Kidney (tissue), 13 donors: ENCODE measurements at regions not wholly inside any gene's neighbourhood (a gene's known extent, or its start where the extent isn't known, plus 50 kb on each side); places are given as distances from the start of the nearest gene placed in this dataset.

ENCODE experiments used
- DNase-seq, 5 donors: peaks; one replicate each; pipeline ENCODE4 v3.0.0-alpha.2; 2013 to 2020
- FAIRE-seq: peaks from 2 replicates; lab custom pipeline; 2012; peaks lifted over from hg19 to GRCh38; lab: Jason Lieb, UNC
- H3K27ac ChIP-seq, 2 donors: one replicate each; pipeline ENCODE4 v1.7.0; 2013; ENCODE audit warnings: low read depth in 2 of 2, low read length in 2 of 2, inconsistent platforms in 1 of 2
- H3K27me3 ChIP-seq: one replicate; pipeline ENCODE4 v1.7.1; 2013; ENCODE audit warnings: low read length, inconsistent platforms; ENCODE audit not compliant: control insufficient read depth, insufficient read depth
- H3K36me3 ChIP-seq, 3 donors: one replicate each; pipeline versions ENCODE4 v1.7.0 to v1.7.1; 2013; ENCODE audit warnings: low read length in 3 of 3, control low read depth in 1 of 3, inconsistent platforms in 1 of 3; ENCODE audit not compliant: insufficient read depth in 3 of 3, control insufficient read depth in 2 of 3
- H3K4me1 ChIP-seq, 3 donors: one replicate each; pipeline versions ENCODE4 v1.7.0 to v1.7.1; 2013; ENCODE audit warnings: low read length in 3 of 3, inconsistent platforms in 1 of 3, low read depth in 1 of 3; ENCODE audit not compliant: control insufficient read depth in 2 of 3, insufficient read depth in 2 of 3
- H3K4me3 ChIP-seq, 3 donors: one replicate each; pipeline versions ENCODE4 v1.7.0 to v1.8.1; 2013; ENCODE audit warnings: low read length in 3 of 3, control low read depth in 1 of 3, inconsistent platforms in 1 of 3
- H3K9ac ChIP-seq, 3 donors: one replicate each; pipeline versions ENCODE4 v1.7.0 to v1.7.1; 2013; ENCODE audit warnings: low read length in 3 of 3, control low read depth in 1 of 3, inconsistent platforms in 1 of 3
- H3K9me3 ChIP-seq, 3 donors: one replicate each; pipeline versions ENCODE4 v1.7.0 to v1.7.1; 2013; ENCODE audit warnings: low read length in 3 of 3, control low read depth in 1 of 3, inconsistent platforms in 1 of 3; ENCODE audit not compliant: control insufficient read depth in 2 of 3, insufficient read depth in 1 of 3
- intact Hi-C: fragments of 100-400 bp; cut with DNase I; formaldehyde crosslinking; loops from one replicate; pipeline ENCODE4 v1.11.1; 2022
- TF ChIP-seq, protein P1 (sequence below): IDR thresholded peaks from 3 replicates; pipeline ENCODE4 v1.5.1; 2012; ENCODE audit warnings: mild to moderate bottlenecking, moderate library complexity, borderline replicate concordance; ENCODE audit not compliant: insufficient read depth; ENCODE audit errors: extremely low read depth
- donor health status: control.
- donor health status: control.
- donor health status: control.
- donor health status: control.
- donor health status: control.
- donor health status: DM: yes; HTN: yes; CAD: no.
- donor health status: Normal renal cell carcinoma (clear cell type).

DNA sequence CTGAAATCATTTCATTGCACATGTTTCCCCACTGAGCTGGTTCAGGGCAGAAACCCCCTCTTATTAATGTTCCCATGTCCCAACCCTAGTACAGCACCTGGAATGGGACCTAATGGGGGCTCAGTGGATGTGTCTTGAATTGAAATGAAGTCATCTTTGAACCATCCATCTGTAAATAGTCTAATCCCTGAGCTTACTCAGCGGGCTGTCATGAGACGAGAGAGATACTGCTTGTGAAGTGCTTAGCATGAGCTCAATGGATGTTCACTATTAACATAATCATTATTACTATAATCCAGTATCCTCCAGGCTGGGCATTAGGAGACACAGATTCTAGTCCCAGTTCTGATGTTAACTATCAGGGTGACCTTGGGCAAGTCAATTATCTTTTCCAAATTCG lies 106.6 kb upstream of the LRFN2 start:
- no peaks in the 10 kb centered on the region for H3K27me3 ChIP-seq
- no peak overlapping the region for H3K9ac ChIP-seq
- no peak for DNase-seq
- FAIRE-seq, result no peak
- H3K4me3 ChIP-seq, result no peak overlapping the region
- H3K36me3 ChIP-seq, result no peaks in the 10 kb centered on the region
- no peaks in the 10 kb centered on the region for H3K4me1 ChIP-seq
- no peak overlapping the region for H3K27ac ChIP-seq
- intact Hi-C loops, result no loop called here
- H3K9me3 ChIP-seq, result no peaks in the 10 kb centered on the region
- TF ChIP-seq, protein P1, sequence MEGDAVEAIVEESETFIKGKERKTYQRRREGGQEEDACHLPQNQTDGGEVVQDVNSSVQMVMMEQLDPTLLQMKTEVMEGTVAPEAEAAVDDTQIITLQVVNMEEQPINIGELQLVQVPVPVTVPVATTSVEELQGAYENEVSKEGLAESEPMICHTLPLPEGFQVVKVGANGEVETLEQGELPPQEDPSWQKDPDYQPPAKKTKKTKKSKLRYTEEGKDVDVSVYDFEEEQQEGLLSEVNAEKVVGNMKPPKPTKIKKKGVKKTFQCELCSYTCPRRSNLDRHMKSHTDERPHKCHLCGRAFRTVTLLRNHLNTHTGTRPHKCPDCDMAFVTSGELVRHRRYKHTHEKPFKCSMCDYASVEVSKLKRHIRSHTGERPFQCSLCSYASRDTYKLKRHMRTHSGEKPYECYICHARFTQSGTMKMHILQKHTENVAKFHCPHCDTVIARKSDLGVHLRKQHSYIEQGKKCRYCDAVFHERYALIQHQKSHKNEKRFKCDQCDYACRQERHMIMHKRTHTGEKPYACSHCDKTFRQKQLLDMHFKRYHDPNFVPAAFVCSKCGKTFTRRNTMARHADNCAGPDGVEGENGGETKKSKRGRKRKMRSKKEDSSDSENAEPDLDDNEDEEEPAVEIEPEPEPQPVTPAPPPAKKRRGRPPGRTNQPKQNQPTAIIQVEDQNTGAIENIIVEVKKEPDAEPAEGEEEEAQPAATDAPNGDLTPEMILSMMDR, result no peak

DNA sequence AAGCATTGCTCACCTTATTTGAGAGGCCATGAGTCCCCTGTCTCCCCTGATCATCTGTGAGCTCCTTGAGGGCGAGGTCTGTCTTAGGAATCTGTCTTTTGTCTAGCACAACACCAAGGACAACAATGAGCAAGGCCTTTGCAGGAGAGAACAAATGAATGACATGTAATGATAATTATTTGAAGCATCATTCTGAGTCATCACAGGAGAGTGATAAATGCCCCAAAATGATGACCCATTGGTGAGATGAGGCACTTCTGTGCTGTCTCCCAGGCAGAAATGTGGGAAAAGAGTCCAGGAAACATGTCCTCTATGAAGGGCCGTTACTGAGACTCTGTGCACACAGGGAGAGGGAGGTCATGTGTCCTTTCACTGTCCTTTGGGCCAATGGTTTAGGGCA lies 105.2 kb upstream of the LRFN2 start:
- Histone ChIP-seq H3K9me3 (no peaks in the 10 kb centered on the region), H3K4me1 (no peaks in the 10 kb centered on the region), H3K36me3 (no peaks in the 10 kb centered on the region), H3K9ac (no peak overlapping the region), H3K27me3 (no peaks in the 10 kb centered on the region), H3K4me3 (no peak overlapping the region), H3K27ac (no peak overlapping the region)
- DNase-seq, result no peak
- FAIRE-seq, result no peak
- TF ChIP-seq, protein P1, result no peak
- intact Hi-C loops, result no loop called here

DNA sequence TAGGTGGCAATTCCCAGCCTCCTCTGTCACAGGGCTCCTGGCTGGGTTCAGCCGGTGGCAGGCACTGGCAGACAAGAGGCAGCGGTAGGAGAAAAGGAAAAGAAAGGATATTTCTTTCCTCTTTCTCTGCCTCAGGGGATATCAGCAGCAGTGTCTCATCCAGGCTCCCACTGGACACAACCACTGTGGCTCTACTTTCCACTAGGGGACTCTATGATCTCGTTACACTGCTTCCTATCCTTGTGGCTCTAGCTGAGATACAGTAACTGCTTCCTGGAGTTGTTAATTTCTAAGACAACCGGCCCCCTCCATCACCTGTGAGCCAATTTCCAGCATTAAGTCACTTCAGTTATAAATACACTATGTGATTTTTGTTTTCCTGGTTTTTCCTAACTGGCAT lies 102.0 kb upstream of the LRFN2 start:
- H3K9ac ChIP-seq, result no peak overlapping the region
- H3K4me1 ChIP-seq, result no peaks in the 10 kb centered on the region
- DNase-seq, result no peak
- FAIRE-seq, result no peak
- no peaks in the 10 kb centered on the region for H3K27me3 ChIP-seq
- H3K27ac ChIP-seq, result no peak overlapping the region
- H3K36me3 ChIP-seq, result no peaks in the 10 kb centered on the region
- H3K9me3 ChIP-seq, result peaks cover 0 to 10% (median 3%) of the 10 kb centered on the region in 3 donors
- TF ChIP-seq, protein P1, result no peak
- intact Hi-C loops, result no loop called here
- no peak overlapping the region for H3K4me3 ChIP-seq

DNA sequence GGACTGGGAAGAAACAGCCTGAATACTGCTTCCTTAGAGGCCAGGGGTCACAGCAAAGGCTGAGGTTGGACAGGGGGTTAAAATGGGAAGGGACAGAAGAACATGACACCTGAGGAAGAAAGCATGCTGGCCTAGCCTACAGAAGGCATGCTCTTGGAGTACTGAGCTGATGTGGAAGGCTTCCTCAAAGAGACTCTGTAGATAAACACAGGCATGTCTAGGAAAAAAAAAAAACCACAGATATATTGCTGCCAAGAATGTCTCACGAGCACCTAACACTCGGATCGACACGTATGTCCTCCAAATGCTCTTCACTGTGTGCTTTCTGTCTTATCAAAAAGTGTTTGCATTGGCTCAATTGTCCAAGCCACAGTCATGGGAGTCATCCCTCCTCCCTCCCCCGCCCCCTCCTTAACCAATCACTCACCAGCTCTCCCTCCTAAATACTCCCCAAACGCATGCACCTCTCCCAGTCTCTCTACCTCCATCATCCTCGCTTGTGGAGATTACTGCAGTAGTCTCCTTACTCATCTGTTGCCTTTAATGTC lies 101.1 kb upstream of the LRFN2 start:
- FAIRE-seq (no peak), DNase-seq (no peak)
- H3K9me3 ChIP-seq, result peaks cover 0 to 10% (median 3%) of the 10 kb centered on the region in 3 donors
- no peaks in the 10 kb centered on the region for H3K4me1 ChIP-seq
- no peak overlapping the region for H3K27ac ChIP-seq
- intact Hi-C loops, result no loop called here
- TF ChIP-seq, protein P1, result no peak
- H3K36me3 ChIP-seq, result no peaks in the 10 kb centered on the region
- H3K4me3 ChIP-seq, result no peak overlapping the region
- no peaks in the 10 kb centered on the region for H3K27me3 ChIP-seq
- H3K9ac ChIP-seq, result no peak overlapping the region
